HT-29 (cell line): ENCODE measurements at regions not wholly inside any gene's neighbourhood (a gene's known extent, or its start where the extent isn't known, plus 50 kb on each side); places are given as distances from the start of the nearest gene placed in this dataset.

ENCODE experiments used
- DNase-seq: peaks from one replicate; pipeline ENCODE4 v3.0.0-alpha.2; 2015; ENCODE audit warnings: low spot score

DNA sequence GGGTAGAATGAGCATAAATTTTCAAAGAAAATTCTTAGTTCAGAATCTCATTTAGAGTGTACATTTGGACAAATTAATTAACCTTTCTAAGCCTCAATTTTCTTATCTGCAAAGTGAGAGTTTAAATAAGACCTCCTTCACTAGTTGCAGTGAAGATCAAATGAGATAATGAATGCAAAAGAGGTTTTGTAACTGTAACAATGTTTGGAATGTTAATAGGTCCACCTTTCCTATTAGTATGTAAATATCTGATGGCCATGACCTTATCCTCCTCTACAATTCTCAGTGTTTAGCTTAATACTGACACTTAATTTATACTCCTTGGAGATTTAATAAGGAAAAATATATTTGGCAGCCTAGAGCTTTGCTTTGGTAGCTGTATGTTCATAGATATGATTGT, 138.8 kb downstream of the GABRG1 start:
- DNase-seq: no peak

- DNase-seq: peak; percentile 31
Observed at GRCh38 chr4:45971108-45971507, 152.7 kb downstream of the GABRG1 start.

DNA sequence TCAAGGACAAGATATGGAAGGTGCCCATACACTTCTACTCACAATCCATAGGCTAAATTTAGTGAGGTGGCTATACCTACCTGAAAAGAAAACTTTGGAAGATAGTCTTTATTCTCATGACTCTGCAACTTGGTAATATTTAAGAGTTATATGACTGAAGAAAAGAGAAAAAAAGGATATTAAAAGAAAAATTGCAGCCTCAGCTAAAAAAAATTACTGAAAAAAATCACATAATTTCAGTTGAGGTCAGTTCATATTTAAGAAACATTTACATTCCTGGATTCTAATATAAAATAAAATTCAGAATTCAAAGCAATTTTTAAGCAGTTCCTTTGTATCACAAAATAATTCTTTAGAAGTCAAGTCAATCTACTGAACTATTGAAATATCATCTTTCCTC, 166.5 kb downstream of the GABRG1 start:
- no peak for DNase-seq

- no peak for DNase-seq
Observed at GRCh38 chr4:45954276-45954675, 169.6 kb downstream of the GABRG1 start.

GRCh38 chr4:45951153-45951552, 172.7 kb downstream of the GABRG1 start:
- no peak for DNase-seq

DNA sequence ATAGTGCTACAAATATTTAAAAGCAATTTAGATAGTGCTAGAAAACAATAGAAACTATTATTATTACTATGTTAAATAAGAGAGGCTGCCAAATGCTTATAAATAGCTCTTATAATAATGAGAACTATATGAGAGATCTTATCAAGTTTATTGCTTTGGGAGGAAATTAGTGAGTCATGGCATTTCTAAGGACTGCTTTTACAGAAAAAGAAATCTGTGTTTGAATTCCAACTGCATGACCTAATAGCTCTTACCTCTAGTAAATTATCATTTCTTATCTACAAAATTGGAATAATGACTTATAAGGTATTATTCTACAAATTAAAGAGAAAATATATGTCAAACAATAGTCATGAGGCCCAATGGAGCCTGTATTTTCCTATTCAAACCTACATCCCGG, 177.2 kb downstream of the GABRG1 start:
- DNase-seq: peak; percentile 50

- DNase-seq: peak; percentile 39
Observed at GRCh38 chr4:45944000-45944399, 179.9 kb downstream of the GABRG1 start.

GRCh38 chr4:45939056-45939455, 184.8 kb downstream of the GABRG1 start:
- no peak for DNase-seq

DNA sequence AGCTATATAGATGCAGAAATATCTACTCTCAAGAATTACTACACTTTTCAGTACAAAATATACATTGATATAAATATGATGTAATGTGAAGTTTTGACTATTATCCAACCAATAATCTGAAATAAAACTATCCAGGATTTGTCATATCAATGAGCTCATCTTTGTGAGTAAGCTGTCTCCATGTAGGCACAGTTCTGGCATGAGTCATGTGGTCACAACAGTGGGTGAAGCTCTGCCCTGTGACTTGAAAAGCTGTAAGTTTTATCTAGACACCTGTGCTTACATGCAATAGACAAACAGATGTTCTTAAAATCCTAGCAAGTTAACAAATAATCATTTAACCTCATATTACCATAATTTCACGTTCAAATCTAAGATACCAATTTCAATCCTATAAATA, 192.7 kb downstream of the GABRG1 start:
- DNase-seq: no peak

DNA sequence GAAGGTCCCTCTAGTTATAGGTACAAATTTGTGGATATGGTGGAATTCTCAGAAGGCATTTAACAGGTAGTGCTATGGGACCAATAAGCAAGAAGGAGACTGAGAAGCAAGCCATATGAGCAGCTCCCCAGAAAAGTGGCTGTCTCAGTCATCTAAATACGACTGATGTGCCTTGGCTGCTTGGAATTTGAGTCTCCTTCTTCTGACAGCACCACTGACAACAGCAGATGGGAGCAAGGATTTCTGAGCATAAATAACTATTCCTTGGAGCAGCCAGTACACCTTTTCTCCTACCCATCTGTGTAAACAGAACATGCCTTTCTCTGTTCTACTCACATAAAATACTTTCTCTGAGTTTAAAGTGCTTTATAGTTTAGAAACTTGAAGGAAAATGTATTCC, 196.2 kb downstream of the GABRG1 start:
- DNase-seq: no peak

DNA sequence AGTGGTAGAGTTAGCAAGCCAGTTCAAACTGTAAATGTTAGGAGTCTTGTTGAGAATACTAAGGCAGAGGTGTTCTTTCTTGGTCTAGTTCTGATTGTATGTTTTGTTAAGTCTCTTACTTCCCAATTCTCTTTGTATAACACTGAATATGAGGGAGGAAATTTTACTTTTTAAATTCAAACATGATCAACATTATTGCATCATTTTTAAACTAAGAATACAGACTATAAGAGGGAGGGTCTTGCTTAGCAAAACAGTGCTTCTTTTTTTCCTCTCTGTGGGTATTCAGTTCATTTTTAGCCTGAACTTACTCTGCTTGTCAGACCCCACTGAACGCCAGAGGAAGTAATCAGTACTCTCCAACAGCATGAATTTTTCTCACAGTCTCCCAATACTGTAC, 198.0 kb downstream of the GABRG1 start:
- no peak for DNase-seq

DNA sequence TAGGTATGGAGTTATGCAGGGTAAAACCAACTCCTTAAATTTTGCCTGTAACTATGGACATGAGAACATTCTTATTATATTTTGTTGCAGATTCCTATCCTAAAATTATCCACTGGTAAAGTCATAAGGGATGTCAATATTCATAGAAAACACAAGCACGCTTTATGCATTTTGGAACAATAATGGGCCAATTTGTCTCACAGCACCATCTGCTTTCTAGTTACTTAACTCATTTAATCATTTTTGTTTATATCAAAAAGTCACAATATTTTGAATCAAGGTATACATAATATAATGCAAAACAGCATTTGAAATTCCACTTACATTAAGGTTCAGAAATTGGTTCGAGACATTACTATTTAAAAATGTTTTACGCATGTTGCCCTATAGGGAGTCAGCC, 203.0 kb downstream of the GABRG1 start:
- no peak for DNase-seq

- no peak for DNase-seq
Observed at GRCh38 chr4:45910511-45910910, 213.3 kb downstream of the GABRG1 start.

GRCh38 chr4:45897946-45898585, 225.8 kb downstream of the GABRG1 start:
- DNase-seq: no peak

DNA sequence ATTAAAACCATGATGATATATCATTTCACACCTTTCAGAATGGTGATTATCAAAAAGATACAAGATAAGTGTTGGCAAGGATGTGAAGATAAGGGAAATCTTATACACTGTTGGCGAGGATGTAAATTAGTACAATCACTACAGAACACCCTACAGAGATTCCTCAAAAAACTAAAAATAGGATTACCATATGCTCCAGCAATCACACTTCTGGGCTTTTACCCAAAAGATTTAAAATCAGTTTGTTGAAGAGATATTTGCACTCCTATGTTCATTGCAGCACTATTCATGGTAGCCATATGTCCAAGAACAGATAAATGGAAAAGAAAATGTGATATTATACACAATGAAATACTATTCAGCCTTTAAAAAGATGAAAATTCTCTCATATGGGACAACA, 240.4 kb downstream of the GABRG1 start:
- no peak for DNase-seq

GRCh38 chr4:45876235-45876890, 247.5 kb downstream of the GABRG1 start:
- DNase-seq: no peak

DNA sequence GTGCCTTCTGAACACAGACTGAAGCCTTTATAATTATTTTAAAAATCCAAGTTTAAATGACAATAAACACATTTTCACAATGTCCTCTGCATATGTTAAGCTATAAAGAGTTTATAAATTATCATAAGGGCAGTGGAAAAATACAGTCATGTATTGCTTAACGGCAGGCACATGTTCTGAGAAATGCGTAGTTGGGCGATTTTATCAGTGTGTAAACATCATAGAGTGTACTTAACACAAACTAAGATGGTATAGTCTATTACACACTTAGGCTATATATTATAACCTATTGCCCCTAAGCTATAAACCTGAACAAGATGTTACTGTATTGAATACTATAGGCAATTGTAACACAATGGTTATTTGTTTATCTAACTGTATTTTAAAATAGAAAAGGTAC, 254.7 kb downstream of the GABRG1 start:
- no peak for DNase-seq

DNA sequence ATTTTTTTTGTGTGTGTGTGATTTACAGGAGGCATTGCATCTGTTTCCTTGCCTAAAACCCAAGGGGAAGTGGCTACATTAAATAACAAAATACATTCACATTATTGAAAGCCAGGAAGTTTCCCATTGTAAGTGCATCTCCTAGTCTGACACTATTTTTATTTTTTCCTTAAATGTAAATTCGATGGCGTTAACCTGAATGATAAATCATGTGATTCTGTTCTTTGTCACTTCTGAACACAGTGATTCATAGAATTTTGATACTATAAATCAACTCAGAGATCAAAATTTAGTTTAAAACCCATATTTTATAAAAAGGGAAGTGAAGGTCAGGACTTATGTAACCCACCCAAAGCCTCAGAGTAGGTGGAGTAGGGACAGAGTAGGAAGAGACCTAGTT, 258.1 kb downstream of the GABRG1 start:
- DNase-seq: no peak

DNA sequence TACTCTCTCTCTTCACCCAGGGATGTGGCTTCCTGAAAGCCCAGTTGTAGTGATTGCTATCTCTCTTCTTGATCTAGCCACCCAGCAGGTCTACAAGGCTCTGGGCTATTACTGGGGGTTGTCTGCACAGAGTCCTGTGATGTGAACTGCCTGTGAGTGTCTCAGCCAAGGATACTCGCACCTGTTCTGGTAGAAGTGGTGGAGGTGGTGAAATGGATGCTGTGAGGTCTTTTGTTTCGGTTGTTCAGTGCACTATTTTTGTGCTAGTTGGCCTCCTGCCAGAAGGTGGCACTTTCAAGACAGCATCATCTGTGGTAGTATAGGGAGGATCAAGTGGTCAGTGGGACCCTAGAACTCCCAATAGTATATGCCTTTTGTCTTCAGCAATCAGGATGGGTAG, 268.0 kb downstream of the GABRG1 start:
- no peak for DNase-seq

GRCh38 chr4:45846016-45846415, 277.8 kb downstream of the GABRG1 start:
- no peak for DNase-seq

GRCh38 chr4:45841791-45842190, 282.1 kb downstream of the GABRG1 start:
- DNase-seq: no peak

- no peak for DNase-seq
Observed at GRCh38 chr4:45831692-45832091, 292.2 kb downstream of the GABRG1 start.

DNA sequence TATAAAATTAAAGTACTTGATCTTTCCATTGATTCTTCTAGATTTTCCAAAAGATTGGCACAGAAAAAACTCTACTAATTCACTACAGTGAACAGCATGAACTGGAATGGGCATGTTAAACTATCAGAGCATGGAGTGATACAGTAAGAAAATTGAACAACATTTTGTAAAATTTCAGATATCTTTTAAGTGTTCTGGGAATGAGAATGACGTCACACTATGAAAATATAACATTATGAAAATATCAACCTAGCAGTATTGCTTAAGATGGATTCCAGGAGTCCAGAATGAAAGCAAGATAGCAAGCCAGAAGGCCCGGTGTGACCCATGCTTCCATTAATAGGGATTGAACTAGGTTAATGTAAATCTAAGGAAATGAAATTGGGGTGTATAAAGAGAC, 319.9 kb downstream of the GABRG1 start:
- DNase-seq: no peak

DNA sequence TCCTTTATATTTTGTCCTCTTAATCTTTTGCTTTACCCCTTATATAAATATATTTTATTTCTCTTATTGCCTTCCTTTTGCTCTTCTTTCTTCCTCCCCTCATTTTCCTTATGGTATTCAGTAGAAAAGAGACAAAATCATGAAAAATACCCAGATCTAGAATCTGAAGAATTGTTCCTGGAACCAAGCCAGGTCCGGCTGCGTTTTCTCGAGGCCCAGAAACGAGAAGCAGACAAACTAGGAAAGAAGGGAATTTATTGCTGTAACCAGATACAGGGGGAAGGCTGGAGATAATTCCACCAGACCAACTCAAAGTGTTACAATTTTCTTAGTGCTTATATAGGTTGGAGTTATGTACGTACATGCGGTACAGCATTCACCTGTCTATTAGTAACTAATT, 328.7 kb downstream of the GABRG1 start:
- DNase-seq: no peak
